Peyer's patch (tissue), 4 donors: ENCODE measurements at regions not wholly inside any gene's neighbourhood (a gene's known extent, or its start where the extent isn't known, plus 50 kb on each side); places are given as distances from the start of the nearest gene placed in this dataset.

Source experiments
- POLR2A ChIP-seq, 2 donors: fragments of 450-650 bp; IDR thresholded peaks; one replicate each; pipeline ENCODE4 v1.5.1; 2017; ENCODE audit warnings: antibody characterized with exemption in 2 of 2, mild to moderate bottlenecking in 2 of 2, moderate library complexity in 2 of 2
- TF ChIP-seq, protein P1 (sequence below), 6 experiments: fragments of 450-650 bp in 4 of 6; fragments of 200-600 bp in 2 of 6; sonication (generic) in 1 of 6; IDR thresholded peaks; one replicate each; pipeline ENCODE4 v1.5.1; 2017 to 2019; ENCODE audit warnings: antibody characterized with exemption in 6 of 6, mild to moderate bottlenecking in 3 of 6, moderate library complexity in 1 of 6

- TF ChIP-seq, protein P1, sequence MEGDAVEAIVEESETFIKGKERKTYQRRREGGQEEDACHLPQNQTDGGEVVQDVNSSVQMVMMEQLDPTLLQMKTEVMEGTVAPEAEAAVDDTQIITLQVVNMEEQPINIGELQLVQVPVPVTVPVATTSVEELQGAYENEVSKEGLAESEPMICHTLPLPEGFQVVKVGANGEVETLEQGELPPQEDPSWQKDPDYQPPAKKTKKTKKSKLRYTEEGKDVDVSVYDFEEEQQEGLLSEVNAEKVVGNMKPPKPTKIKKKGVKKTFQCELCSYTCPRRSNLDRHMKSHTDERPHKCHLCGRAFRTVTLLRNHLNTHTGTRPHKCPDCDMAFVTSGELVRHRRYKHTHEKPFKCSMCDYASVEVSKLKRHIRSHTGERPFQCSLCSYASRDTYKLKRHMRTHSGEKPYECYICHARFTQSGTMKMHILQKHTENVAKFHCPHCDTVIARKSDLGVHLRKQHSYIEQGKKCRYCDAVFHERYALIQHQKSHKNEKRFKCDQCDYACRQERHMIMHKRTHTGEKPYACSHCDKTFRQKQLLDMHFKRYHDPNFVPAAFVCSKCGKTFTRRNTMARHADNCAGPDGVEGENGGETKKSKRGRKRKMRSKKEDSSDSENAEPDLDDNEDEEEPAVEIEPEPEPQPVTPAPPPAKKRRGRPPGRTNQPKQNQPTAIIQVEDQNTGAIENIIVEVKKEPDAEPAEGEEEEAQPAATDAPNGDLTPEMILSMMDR (IDR thresholded peaks at IDR 0.05): no peak
- TF ChIP-seq POLR2A (IDR thresholded peaks at IDR 0.05): no peak
These were observed 801.0 kb upstream of the IGFBP7 start for GRCh38 chr4:57911203-57911602.
